Ovary (tissue), 7 donors: ENCODE measurements at regions not wholly inside any gene's neighbourhood (a gene's known extent, or its start where the extent isn't known, plus 50 kb on each side); places are given as distances from the start of the nearest gene placed in this dataset.

Source experiments
- DNase-seq, 5 donors: peaks; one replicate each; pipeline ENCODE4 v3.0.0-alpha.2; 2019 to 2020
- H3K27ac ChIP-seq, 2 donors: fragments of 200-600 bp; one replicate each; pipeline versions ENCODE4 v1.5.1 to v1.8.0; 2019 to 2022
- H3K27me3 ChIP-seq: fragments of 200-600 bp; one replicate; pipeline ENCODE4 v1.8.0; 2022
- H3K36me3 ChIP-seq: fragments of 200-600 bp; sonication (generic); one replicate; pipeline ENCODE4 v1.5.1; 2019
- H3K4me1 ChIP-seq: one replicate; pipeline ENCODE4 v1.8.1; 2013; ENCODE audit warnings: mild to moderate bottlenecking, moderate library complexity; ENCODE audit not compliant: insufficient read depth
- H3K4me3 ChIP-seq: fragments of 200-600 bp; sonication (generic); one replicate; pipeline ENCODE4 v1.5.1; 2017
- H3K9me3 ChIP-seq, 2 donors: fragments of 200-600 bp in 1 of 2; sonication (generic) in 1 of 2; one replicate each; pipeline versions ENCODE4 v1.5.1 to v1.8.1; 2013 to 2019; ENCODE audit warnings: mild to moderate bottlenecking in 1 of 2, moderate library complexity in 1 of 2
- EP300 ChIP-seq: sonication (generic); formaldehyde crosslinking; IDR thresholded peaks from one replicate; pipeline ENCODE4 v1.6.1; 2017; ENCODE audit warnings: antibody characterized with exemption
- POLR2A ChIP-seq: fragments of 450-650 bp; IDR thresholded peaks from one replicate; pipeline ENCODE4 v1.6.1; 2017; ENCODE audit warnings: antibody characterized with exemption, mild to moderate bottlenecking, moderate library complexity
- WGBS, 3 donors: extraction: QIAGEN DNeasy Blood & Tissue Kit in 1 of 3; methylation state at CpG; one replicate each; pipeline versions ENCODE4 v1.1.5 to v1.1.7; 2013 to 2017; 5-methylcytosine and 5-hydroxymethylcytosine counted together
- intact Hi-C, 4 donors: fragments of 100-400 bp; cut with DNase I; formaldehyde crosslinking; loops; one replicate each; pipeline versions ENCODE4 v1.11.0 to v1.15.1; 2022 to 2023
- TF ChIP-seq, protein P1 (sequence below), 3 donors: fragments of 450-650 bp in 2 of 3; fragments of 200-600 bp in 1 of 3; IDR thresholded peaks; one replicate each; pipeline versions ENCODE4 v1.5.1 to v1.8.0; 2016 to 2022; ENCODE audit warnings: antibody characterized with exemption in 3 of 3, mild to moderate bottlenecking in 1 of 3
- donor health status: DM: no; HTN: no; CAD: no; lungs with moderate emphysema.
- donor health status: DM: no; HTN: no; CAD: no.
- donor health status: Bipolar disorder and iron deficiency.
- donor health status: DM: no; HTN: no; CAD: no.
- donor health status: DM: yes; HTN: yes; CAD: no.

- TF ChIP-seq POLR2A (no peak), EP300 (no peak)
- TF ChIP-seq, protein P1, sequence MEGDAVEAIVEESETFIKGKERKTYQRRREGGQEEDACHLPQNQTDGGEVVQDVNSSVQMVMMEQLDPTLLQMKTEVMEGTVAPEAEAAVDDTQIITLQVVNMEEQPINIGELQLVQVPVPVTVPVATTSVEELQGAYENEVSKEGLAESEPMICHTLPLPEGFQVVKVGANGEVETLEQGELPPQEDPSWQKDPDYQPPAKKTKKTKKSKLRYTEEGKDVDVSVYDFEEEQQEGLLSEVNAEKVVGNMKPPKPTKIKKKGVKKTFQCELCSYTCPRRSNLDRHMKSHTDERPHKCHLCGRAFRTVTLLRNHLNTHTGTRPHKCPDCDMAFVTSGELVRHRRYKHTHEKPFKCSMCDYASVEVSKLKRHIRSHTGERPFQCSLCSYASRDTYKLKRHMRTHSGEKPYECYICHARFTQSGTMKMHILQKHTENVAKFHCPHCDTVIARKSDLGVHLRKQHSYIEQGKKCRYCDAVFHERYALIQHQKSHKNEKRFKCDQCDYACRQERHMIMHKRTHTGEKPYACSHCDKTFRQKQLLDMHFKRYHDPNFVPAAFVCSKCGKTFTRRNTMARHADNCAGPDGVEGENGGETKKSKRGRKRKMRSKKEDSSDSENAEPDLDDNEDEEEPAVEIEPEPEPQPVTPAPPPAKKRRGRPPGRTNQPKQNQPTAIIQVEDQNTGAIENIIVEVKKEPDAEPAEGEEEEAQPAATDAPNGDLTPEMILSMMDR (IDR thresholded peaks at IDR 0.05), result no peak
- WGBS, 3 donors, result 23 to 56% (median 40%) methylated on average over 3 of the region's 3 CpGs
- intact Hi-C loops, result no loop called here
- Histone ChIP-seq H3K9me3 (no peaks in the 10 kb centered on the region), H3K27ac (no peak overlapping the region), H3K4me3 (no peak overlapping the region), H3K36me3 (no peaks in the 10 kb centered on the region), H3K4me1 (no peaks in the 10 kb centered on the region), H3K27me3 (no peaks in the 10 kb centered on the region)
- DNase-seq, result no peak
Measured at GRCh38 chr6:163843218-163843617, 428.7 kb downstream of the QKI start.

GRCh38 chr6:163842467-163842866 is 427.9 kb downstream of the QKI start:
- Histone ChIP-seq H3K36me3 (no peaks in the 10 kb centered on the region), H3K4me3 (no peak overlapping the region), H3K4me1 (no peaks in the 10 kb centered on the region), H3K9me3 (no peaks in the 10 kb centered on the region), H3K27ac (no peak overlapping the region), H3K27me3 (no peaks in the 10 kb centered on the region)
- DNase-seq, result no peak
- TF ChIP-seq, protein P1 (IDR thresholded peaks at IDR 0.05), result no peak
- no peak for TF ChIP-seq EP300
- TF ChIP-seq POLR2A, result no peak
- intact Hi-C loops, result no loop called here

DNA sequence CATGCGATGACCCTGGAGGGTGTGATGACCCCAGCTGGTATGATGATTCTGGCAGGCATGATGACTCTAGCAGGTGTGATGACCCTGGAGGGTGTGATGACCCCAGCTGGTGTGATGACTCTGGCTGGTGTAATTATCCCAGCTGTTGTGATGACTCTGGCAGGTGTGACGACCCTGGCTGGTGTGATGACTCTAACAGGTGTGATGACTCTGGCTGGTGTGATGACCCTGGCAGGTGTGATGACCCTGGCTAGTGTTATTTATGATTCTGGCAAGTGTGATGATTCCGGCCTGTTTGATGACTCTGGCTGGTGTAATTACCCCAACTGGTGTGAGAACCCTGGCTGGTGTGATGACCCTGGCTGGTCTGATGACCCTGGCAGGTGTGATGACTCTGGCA is 427.2 kb downstream of the QKI start:
- H3K4me3 ChIP-seq, result no peak overlapping the region
- no peak for DNase-seq
- no peaks in the 10 kb centered on the region for H3K27me3 ChIP-seq
- no peaks in the 10 kb centered on the region for H3K9me3 ChIP-seq
- TF ChIP-seq POLR2A (no peak), EP300 (no peak)
- TF ChIP-seq, protein P1 (IDR thresholded peaks at IDR 0.05), result no peak
- no peaks in the 10 kb centered on the region for H3K36me3 ChIP-seq
- no peak overlapping the region for H3K27ac ChIP-seq
- 84 to 93% (median 90%) methylated on average over 3 of the region's 3 CpGs for WGBS, 3 donors
- intact Hi-C loops, result no loop called here
- H3K4me1 ChIP-seq, result no peaks in the 10 kb centered on the region

DNA sequence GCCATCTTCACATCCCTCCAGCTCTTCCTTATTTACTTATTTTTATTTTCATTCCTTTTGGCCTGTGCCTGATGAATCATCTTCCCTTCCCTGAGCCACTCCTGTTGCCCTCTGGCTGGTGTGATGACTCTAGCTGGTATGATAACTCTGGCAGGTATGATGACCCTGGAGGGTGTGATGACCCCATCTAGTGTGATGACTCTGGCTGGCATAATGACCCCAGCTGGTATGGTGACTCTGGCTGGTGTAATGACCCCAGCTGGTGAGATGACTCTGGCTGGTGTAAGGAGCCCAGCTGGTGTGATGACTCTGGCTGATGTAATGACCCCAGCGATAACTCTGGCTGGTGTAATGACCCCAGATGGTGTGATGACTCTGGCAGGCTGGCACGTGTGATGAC is 426.8 kb downstream of the QKI start:
- Histone ChIP-seq H3K36me3 (no peaks in the 10 kb centered on the region), H3K4me3 (no peak overlapping the region), H3K9me3 (no peaks in the 10 kb centered on the region), H3K27ac (no peak overlapping the region), H3K27me3 (no peaks in the 10 kb centered on the region), H3K4me1 (no peaks in the 10 kb centered on the region)
- TF ChIP-seq, protein P1 (IDR thresholded peaks at IDR 0.05), result no peak
- no peak for TF ChIP-seq POLR2A
- no peak for TF ChIP-seq EP300
- DNase-seq, result no peak
- 44 to 71% (median 45%) methylated on average over 2 of the region's 2 CpGs for WGBS, 3 donors
- intact Hi-C loops, result no loop called here

GRCh38 chr6:163840880-163841279 is 426.4 kb downstream of the QKI start:
- Histone ChIP-seq H3K9me3 (no peaks in the 10 kb centered on the region), H3K36me3 (no peaks in the 10 kb centered on the region), H3K4me3 (no peak overlapping the region), H3K27ac (no peak overlapping the region), H3K27me3 (no peaks in the 10 kb centered on the region), H3K4me1 (no peaks in the 10 kb centered on the region)
- 59 to 78% (median 62%) methylated on average over 3 of the region's 3 CpGs for WGBS, 3 donors
- no peak for TF ChIP-seq EP300
- TF ChIP-seq, protein P1 (IDR thresholded peaks at IDR 0.05), result no peak
- no peak for TF ChIP-seq POLR2A
- intact Hi-C loops, result no loop called here
- no peak for DNase-seq
